GM12878 (cell line): ENCODE measurements at regions not wholly inside any gene's neighbourhood (a gene's known extent, or its start where the extent isn't known, plus 50 kb on each side); places are given as distances from the start of the nearest gene placed in this dataset.

Source experiments
- ATAC-seq: fragments of 200-7000 bp; cut with Tn5 transposase; 3 replicates; pipeline ENCODE4 v1.9.1; 2020; ENCODE audit warnings: mild to moderate bottlenecking, moderate library complexity
- BruUV-seq: library from RNA; stranded (reverse); fragments of 400-500 nt; replicated peaks from 2 replicates; lab custom pipeline; 2021; lab: Mats Ljungman, UMichigan
- CTCF ChIA-PET: fragments of 300-600 bp; sonication (Branson Sonifier 250); formaldehyde crosslinking; extraction: SDS; loops from one replicate; lab custom pipeline; 2021; ENCODE audit warnings: inconsistent platforms; lab: Yijun Ruan, JAX
- POLR2A ChIA-PET: fragments of 350-600 bp; formaldehyde crosslinking; extraction: SDS; loops from one replicate; lab custom pipeline; 2021; ENCODE audit warnings: inconsistent platforms; lab: Charles Lee
- RAD21 ChIA-PET: fragments of 300-600 bp; sonication (Branson Sonifier 250); formaldehyde crosslinking; loops from one replicate; lab custom pipeline; 2023; ENCODE audit warnings: antibody characterized with exemption; ENCODE audit not compliant: unreplicated experiment; lab: Charles Lee
- SMC1A ChIA-PET: fragments of 300-600 bp; sonication (Branson Sonifier 250); formaldehyde crosslinking; loops from one replicate; lab custom pipeline; 2023; ENCODE audit not compliant: unreplicated experiment, uncharacterized antibody; lab: Charles Lee
- DNase-seq: peaks from one replicate; pipeline ENCODE4 v3.0.0-alpha.2; 2011; ENCODE audit warnings: low read depth, low spot score
- FAIRE-seq: peaks from 3 replicates; lab custom pipeline; 2011; peaks lifted over from hg19 to GRCh38; lab: Jason Lieb, UNC
- H2AFZ ChIP-seq: 2 replicates; pipeline ENCODE4 v1.6.0; 2011; ENCODE audit warnings: low read depth, low read length, control low read depth; ENCODE audit not compliant: control insufficient read depth
- H3K27ac ChIP-seq: 2 replicates; pipeline ENCODE4 v1.5.1; 2011; ENCODE audit warnings: control low read depth; ENCODE audit not compliant: control insufficient read depth, insufficient read depth
- H3K27me3 ChIP-seq, 2 experiments: replicated peaks in 1 of 2; 2 replicates each; pipeline versions ENCODE4 v1.6.0 to v1.6.1; 2011; ENCODE audit warnings: low read length in 1 of 2; ENCODE audit not compliant: control insufficient read depth in 2 of 2, insufficient read depth in 2 of 2
- H3K36me3 ChIP-seq, 2 experiments: 2 replicates each; pipeline ENCODE4 v1.5.1; 2011; ENCODE audit warnings: low read length in 1 of 2; ENCODE audit not compliant: control insufficient read depth in 2 of 2, insufficient read depth in 2 of 2
- H3K4me1 ChIP-seq: 2 replicates; pipeline ENCODE4 v1.6.1; 2011; ENCODE audit warnings: mild to moderate bottlenecking, low read length, moderate library complexity, mixed read lengths; ENCODE audit not compliant: control insufficient read depth, insufficient read depth
- H3K4me2 ChIP-seq: 2 replicates; pipeline ENCODE4 v1.6.0; 2011; ENCODE audit warnings: control low read depth; ENCODE audit not compliant: control insufficient read depth, insufficient read depth
- H3K4me3 ChIP-seq: fragments of 200-600 bp; sonication (generic); 2 replicates; pipeline ENCODE4 v1.5.1; 2016
- H3K79me2 ChIP-seq: 2 replicates; pipeline ENCODE4 v1.6.0; 2011; ENCODE audit warnings: low read length; ENCODE audit not compliant: control insufficient read depth, insufficient read depth
- H3K9ac ChIP-seq: 2 replicates; pipeline ENCODE4 v1.8.0; 2011; ENCODE audit warnings: low read length, control low read depth, mixed read lengths; ENCODE audit not compliant: control insufficient read depth, insufficient read depth
- H3K9me3 ChIP-seq: replicated peaks from 3 replicates; pipeline ENCODE4 v1.5.1; 2011; ENCODE audit warnings: mild to moderate bottlenecking, low read length; ENCODE audit not compliant: control insufficient read depth, insufficient read depth
- H4K20me1 ChIP-seq: 2 replicates; pipeline ENCODE4 v1.6.0; 2011; ENCODE audit not compliant: control insufficient read depth, insufficient read depth
- CBX5 ChIP-seq: sonication (generic); IDR thresholded peaks from 2 replicates; pipeline ENCODE4 v1.6.1; 2016; ENCODE audit warnings: low read depth, moderate library complexity, mild to moderate bottlenecking, inconsistent platforms
- EP300 ChIP-seq, 2 experiments: fragments of 150-350 bp in 1 of 2; IDR thresholded peaks; 2 replicates each; pipeline ENCODE4 v1.6.1; 2011 to 2012; ENCODE audit warnings: low read depth in 2 of 2, low read length in 2 of 2, borderline replicate concordance in 1 of 2, improper control_type of control experiment in 1 of 2, inconsistent platforms in 1 of 2; ENCODE audit not compliant: control insufficient read depth in 1 of 2
- GATAD2B ChIP-seq: fragments of 450-650 bp; conservative IDR thresholded peaks from 2 replicates; pipeline ENCODE4 v1.6.1; 2017; ENCODE audit warnings: low read depth, mild to moderate bottlenecking, moderate library complexity
- HDGF ChIP-seq: fragments of 450-650 bp; IDR thresholded peaks from 2 replicates; pipeline ENCODE4 v1.6.1; 2016; ENCODE audit warnings: antibody characterized with exemption
- IKZF2 ChIP-seq, 2 experiments: fragments of 450-650 bp; IDR thresholded peaks; 2 replicates each; pipeline ENCODE4 v1.6.1; 2017; ENCODE audit warnings: mild to moderate bottlenecking in 2 of 2, moderate library complexity in 2 of 2
- MTA2 ChIP-seq: fragments of 450-650 bp; IDR thresholded peaks from 2 replicates; pipeline ENCODE4 v1.6.1; 2016; ENCODE audit warnings: low read depth, mild to moderate bottlenecking, moderate library complexity
- MTA3 ChIP-seq: IDR thresholded peaks from 2 replicates; pipeline ENCODE4 v1.6.1; 2012; ENCODE audit warnings: low read length, inconsistent platforms, borderline replicate concordance
- NFYB ChIP-seq: IDR thresholded peaks from 2 replicates; pipeline ENCODE4 v1.6.1; 2011; ENCODE audit warnings: low read depth, mild to moderate bottlenecking, low read length, improper control_type of control experiment, moderate library complexity; ENCODE audit not compliant: insufficient read depth
- POLR2AphosphoS2 ChIP-seq: IDR thresholded peaks from 2 replicates; pipeline ENCODE4 v1.6.1; 2011; ENCODE audit warnings: low read depth, mild to moderate bottlenecking, low read length, improper control_type of control experiment, moderate library complexity
- POLR2AphosphoS5 ChIP-seq: IDR thresholded peaks from 2 replicates; pipeline ENCODE4 v1.6.1; 2011; ENCODE audit warnings: mild to moderate bottlenecking, low read length, inconsistent platforms
- SREBF2 ChIP-seq: IDR thresholded peaks from 2 replicates; pipeline ENCODE4 v1.6.1; 2012; ENCODE audit warnings: mild to moderate bottlenecking, low read length
- SRF ChIP-seq, 2 experiments: IDR thresholded peaks; 2 replicates each; pipeline ENCODE4 v1.6.1; 2011; ENCODE audit warnings: low read depth in 2 of 2, low read length in 2 of 2, mild to moderate bottlenecking in 1 of 2, moderate library complexity in 1 of 2
- TARDBP ChIP-seq: IDR thresholded peaks from 2 replicates; pipeline ENCODE4 v1.6.1; 2016; ENCODE audit warnings: borderline replicate concordance
- YY1 ChIP-seq: IDR thresholded peaks from 2 replicates; pipeline ENCODE4 v1.6.1; 2011; ENCODE audit warnings: low read depth, mild to moderate bottlenecking, low read length
- ZNF207 ChIP-seq: fragments of 450-650 bp; IDR thresholded peaks from 2 replicates; pipeline ENCODE4 v1.6.1; 2014; ENCODE audit warnings: antibody characterized with exemption, mild to moderate bottlenecking, borderline replicate concordance
- ZNF24 ChIP-seq: fragments of 450-650 bp; IDR thresholded peaks from 2 replicates; pipeline ENCODE4 v1.6.1; 2017; ENCODE audit warnings: antibody characterized with exemption, mild to moderate bottlenecking
- ZNF622 ChIP-seq: fragments of 450-650 bp; IDR thresholded peaks from 2 replicates; pipeline ENCODE4 v1.6.1; 2017; ENCODE audit warnings: mild to moderate bottlenecking, inconsistent platforms
- WGBS: methylation state at CpG from one replicate; pipeline ENCODE4 v1.1.6; 2016; ENCODE audit warnings: low lambda C conversion rate; ENCODE audit not compliant: insufficient replicate concordance, insufficient coverage; ENCODE audit errors: missing lambda C conversion rate; 5-methylcytosine and 5-hydroxymethylcytosine counted together
- in situ Hi-C: fragments of 300-500 bp; cut with MboI; formaldehyde crosslinking; loops from 9 replicates; pipeline ENCODE4 v1.14.3; 2018; ENCODE audit warnings: mixed read lengths
- intact Hi-C: fragments of 100-400 bp; cut with micrococcal nuclease; formaldehyde crosslinking; loops from one replicate; pipeline ENCODE4 v1.14.2; 2022; ENCODE audit not compliant: unreplicated experiment
- TF ChIP-seq, protein P1 (sequence below): fragments of 450-650 bp; IDR thresholded peaks from 2 replicates; pipeline ENCODE4 v1.6.1; 2017; ENCODE audit warnings: antibody characterized with exemption, mild to moderate bottlenecking, moderate library complexity

DNA sequence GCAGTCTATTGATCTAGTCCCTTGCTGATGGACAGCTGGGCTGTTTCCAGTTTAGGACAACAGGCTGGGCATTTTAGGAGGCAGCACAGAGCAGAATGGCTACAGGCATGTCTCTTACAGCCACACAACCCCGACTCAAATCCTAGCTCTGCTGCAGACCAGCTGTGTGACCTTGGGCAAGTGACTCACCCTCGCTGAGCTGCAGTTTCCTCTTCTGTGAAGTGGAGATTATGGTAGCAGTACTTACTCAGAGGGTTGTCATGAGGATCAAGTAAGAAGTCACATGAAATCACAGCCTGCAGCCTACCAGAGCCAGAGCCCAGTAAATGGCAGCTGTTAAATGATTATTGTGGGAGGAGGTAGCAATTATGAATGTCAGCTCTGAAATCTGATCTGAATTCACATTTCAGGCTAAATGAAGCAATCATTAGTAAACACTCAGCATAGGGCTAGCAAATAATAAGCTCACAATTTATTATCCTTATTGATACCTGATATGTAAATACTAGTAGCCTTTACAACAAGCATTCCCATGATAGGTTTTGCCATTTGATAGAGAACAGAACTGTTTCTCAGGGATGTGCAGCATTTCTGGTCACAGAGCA is 58.9 kb downstream of the MYEOV start:
- ATAC-seq (no peak), FAIRE-seq (no peak), DNase-seq (no peak)
- Histone ChIP-seq H3K4me2 (no peak overlapping the region), H3K36me3 (no peaks in the 10 kb centered on the region), H3K9me3 (peaks cover 8% of the 10 kb centered on the region; the same call in 1 of the 3 replicates), H3K27me3 (no peaks in the 10 kb centered on the region), H3K4me3 (no peak overlapping the region), H3K79me2 (no peaks in the 10 kb centered on the region), H3K9ac (no peak overlapping the region), H4K20me1 (no peaks in the 10 kb centered on the region), H3K27ac (no peak overlapping the region), H2AFZ (no peak overlapping the region), H3K4me1 (no peaks in the 10 kb centered on the region)
- in situ Hi-C loops (no loop called here), intact Hi-C loops (no loop called here)
- RAD21 ChIA-PET: interaction anchor here (0.9 kb wide), 1 partner anchor 32 kb away, joined by 3 read pairs; no protein-coding TSS in a partner anchor
- POLR2A ChIA-PET: no interaction called here
- CTCF ChIA-PET: no interaction called here
- SMC1A ChIA-PET: no interaction called here
- 3% methylated on average over 2 of the region's 2 CpGs for WGBS
- no TSS peak for BruUV-seq
- TF ChIP-seq MTA3: no peak
- no peak for TF ChIP-seq TARDBP
- no peak for TF ChIP-seq CBX5
- TF ChIP-seq, protein P1, sequence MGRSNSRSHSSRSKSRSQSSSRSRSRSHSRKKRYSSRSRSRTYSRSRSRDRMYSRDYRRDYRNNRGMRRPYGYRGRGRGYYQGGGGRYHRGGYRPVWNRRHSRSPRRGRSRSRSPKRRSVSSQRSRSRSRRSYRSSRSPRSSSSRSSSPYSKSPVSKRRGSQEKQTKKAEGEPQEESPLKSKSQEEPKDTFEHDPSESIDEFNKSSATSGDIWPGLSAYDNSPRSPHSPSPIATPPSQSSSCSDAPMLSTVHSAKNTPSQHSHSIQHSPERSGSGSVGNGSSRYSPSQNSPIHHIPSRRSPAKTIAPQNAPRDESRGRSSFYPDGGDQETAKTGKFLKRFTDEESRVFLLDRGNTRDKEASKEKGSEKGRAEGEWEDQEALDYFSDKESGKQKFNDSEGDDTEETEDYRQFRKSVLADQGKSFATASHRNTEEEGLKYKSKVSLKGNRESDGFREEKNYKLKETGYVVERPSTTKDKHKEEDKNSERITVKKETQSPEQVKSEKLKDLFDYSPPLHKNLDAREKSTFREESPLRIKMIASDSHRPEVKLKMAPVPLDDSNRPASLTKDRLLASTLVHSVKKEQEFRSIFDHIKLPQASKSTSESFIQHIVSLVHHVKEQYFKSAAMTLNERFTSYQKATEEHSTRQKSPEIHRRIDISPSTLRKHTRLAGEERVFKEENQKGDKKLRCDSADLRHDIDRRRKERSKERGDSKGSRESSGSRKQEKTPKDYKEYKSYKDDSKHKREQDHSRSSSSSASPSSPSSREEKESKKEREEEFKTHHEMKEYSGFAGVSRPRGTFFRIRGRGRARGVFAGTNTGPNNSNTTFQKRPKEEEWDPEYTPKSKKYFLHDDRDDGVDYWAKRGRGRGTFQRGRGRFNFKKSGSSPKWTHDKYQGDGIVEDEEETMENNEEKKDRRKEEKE: no peak
- no peak for TF ChIP-seq SREBF2
- TF ChIP-seq POLR2AphosphoS2: no peak
- TF ChIP-seq ZNF207: no peak
- no peak for TF ChIP-seq ZNF24
- no peak for TF ChIP-seq EP300 (IDR thresholded peaks at IDR 0.05; ENCODE audit: borderline replicate concordance in 1 of 2, control insufficient read depth in 1 of 2, low read depth in 2 of 2, low read length in 2 of 2)
- no peak for TF ChIP-seq IKZF2 (IDR thresholded peaks at IDR 0.05)
- no peak for TF ChIP-seq HDGF
- no peak for TF ChIP-seq MTA2
- TF ChIP-seq ZNF622: no peak
- no peak for TF ChIP-seq GATAD2B
- no peak for TF ChIP-seq YY1
- TF ChIP-seq NFYB: no peak
- no peak for TF ChIP-seq SRF (IDR thresholded peaks at IDR 0.05; ENCODE audit: low read depth in 2 of 2, low read length in 2 of 2)
- no peak for TF ChIP-seq POLR2AphosphoS5
